WTC11 (cell line): ENCODE measurements at regions not wholly inside any gene's neighbourhood (a gene's known extent, or its start where the extent isn't known, plus 50 kb on each side); places are given as distances from the start of the nearest gene placed in this dataset.

ENCODE experiments used
- ATF1 ChIP-seq: sonication (generic); formaldehyde crosslinking; IDR thresholded peaks from 2 replicates; pipeline ENCODE4 v1.8.1; 2023; ENCODE audit warnings: mild to moderate bottlenecking, moderate library complexity, missing genetic modification reagents
- CBFB ChIP-seq: sonication (generic); formaldehyde crosslinking; IDR thresholded peaks from 2 replicates; pipeline ENCODE4 v1.8.1; 2022; ENCODE audit warnings: mild to moderate bottlenecking, low read depth, missing genetic modification reagents
- CTCF ChIP-seq: fragments of 200-600 bp; IDR thresholded peaks from 2 replicates; pipeline ENCODE4 v1.8.0; 2022; ENCODE audit warnings: antibody characterized with exemption
- ELF4 ChIP-seq: sonication (generic); formaldehyde crosslinking; IDR thresholded peaks from 2 replicates; pipeline ENCODE4 v1.8.1; 2022; ENCODE audit warnings: low read depth, mild to moderate bottlenecking, moderate library complexity, missing genetic modification reagents
- GTF2I ChIP-seq: fragments of 250-450 bp; sonication (Bioruptor Pico); conservative IDR thresholded peaks from 2 replicates; pipeline ENCODE4 v1.4.0; 2021; ENCODE audit warnings: mild to moderate bottlenecking
- MLX ChIP-seq: sonication (generic); formaldehyde crosslinking; IDR thresholded peaks from 2 replicates; pipeline ENCODE4 v1.8.1; 2023; ENCODE audit warnings: mild to moderate bottlenecking, missing genetic modification reagents, moderate library complexity
- NFYB ChIP-seq: sonication (generic); formaldehyde crosslinking; conservative IDR thresholded peaks from 2 replicates; pipeline ENCODE4 v1.8.0; 2022; ENCODE audit warnings: low read depth, missing genetic modification reagents
- NR3C1 ChIP-seq: sonication (generic); formaldehyde crosslinking; conservative IDR thresholded peaks from 2 replicates; pipeline ENCODE4 v1.8.1; 2023; ENCODE audit warnings: low read depth, mild to moderate bottlenecking, missing genetic modification reagents
- ZNF138 ChIP-seq: sonication (generic); formaldehyde crosslinking; conservative IDR thresholded peaks from 2 replicates; pipeline ENCODE4 v1.8.1; 2022; ENCODE audit warnings: mild to moderate bottlenecking, moderate library complexity, missing genetic modification reagents

GRCh38 chr11:82288471-82288870, 445.2 kb downstream of the FAM181B start:
- TF ChIP-seq MLX (CRISPR knock-in tag), result no peak
- TF ChIP-seq NFYB (CRISPR knock-in tag), result no peak
- TF ChIP-seq ELF4 (CRISPR knock-in tag), result no peak
- TF ChIP-seq CTCF, result no peak
- TF ChIP-seq ATF1 (CRISPR knock-in tag), result no peak
- TF ChIP-seq GTF2I (CRISPR knock-in tag), result no peak
- TF ChIP-seq NR3C1 (CRISPR knock-in tag), result no peak
- no peak for TF ChIP-seq ZNF138
- no peak for TF ChIP-seq CBFB (CRISPR knock-in tag)
